GM13976 (cell line): ENCODE measurements at regions not wholly inside any gene's neighbourhood (a gene's known extent, or its start where the extent isn't known, plus 50 kb on each side); places are given as distances from the start of the nearest gene placed in this dataset.

Experiments
- DNase-seq: peaks from one replicate; pipeline ENCODE4 v3.0.0; 2012; ENCODE audit warnings: low spot score
- in situ Hi-C: fragments of 300-500 bp; cut with MboI; formaldehyde crosslinking; loops from one replicate; pipeline ENCODE4 v1.12.0; 2022; ENCODE audit warnings: low sequenced_read_pairs, mixed read lengths, inconsistent platforms; ENCODE audit not compliant: unreplicated experiment
- TF ChIP-seq, protein P1 (sequence below): IDR thresholded peaks from 2 replicates; pipeline ENCODE4 v1.5.1; 2012; ENCODE audit warnings: borderline replicate concordance, mild to moderate bottlenecking; ENCODE audit not compliant: insufficient read depth; ENCODE audit errors: extremely low read depth, missing control alignments, control extremely low read depth

DNA sequence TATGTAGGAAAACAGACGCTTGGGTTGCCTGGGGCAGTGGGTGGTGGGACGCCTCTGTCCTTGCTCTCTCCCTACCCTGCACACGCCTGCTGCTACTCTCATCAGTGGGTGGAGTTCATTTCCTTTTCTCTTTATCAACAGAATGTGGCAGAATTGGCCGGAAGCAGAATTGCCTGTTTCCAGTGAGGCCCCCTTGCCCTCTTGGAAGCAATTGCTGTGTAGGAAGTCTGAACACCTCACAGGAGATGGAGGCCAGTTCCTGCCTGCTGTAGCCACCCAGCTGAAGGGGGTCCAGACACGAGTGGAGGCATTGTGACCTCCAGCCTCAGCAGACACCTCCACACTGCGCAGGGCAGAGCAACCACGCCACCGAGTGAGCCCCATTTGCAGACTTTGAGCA is 331.6 kb upstream of the ZNF32 start:
- in situ Hi-C loops, result no loop called here
- DNase-seq, result no peak

DNA sequence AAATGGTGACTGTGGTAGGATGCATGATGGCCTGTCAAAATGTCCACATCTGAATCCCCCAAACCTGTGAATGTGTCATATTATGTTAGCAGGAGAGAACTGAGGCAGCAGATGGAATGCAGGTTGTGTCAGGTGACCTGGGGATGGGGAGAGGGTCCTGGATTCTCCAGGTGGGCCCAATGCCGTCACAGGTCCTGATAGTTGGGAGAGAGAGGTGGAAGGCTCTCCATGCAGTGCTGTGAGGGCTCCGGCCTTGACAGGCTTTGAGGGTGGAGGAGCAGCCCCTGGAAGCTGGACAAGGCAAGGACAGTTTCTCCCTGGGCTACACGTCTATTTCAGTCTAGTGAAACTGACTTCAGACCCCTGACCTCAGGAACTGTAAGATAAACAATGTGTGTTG is 330.9 kb upstream of the ZNF32 start:
- TF ChIP-seq, protein P1, sequence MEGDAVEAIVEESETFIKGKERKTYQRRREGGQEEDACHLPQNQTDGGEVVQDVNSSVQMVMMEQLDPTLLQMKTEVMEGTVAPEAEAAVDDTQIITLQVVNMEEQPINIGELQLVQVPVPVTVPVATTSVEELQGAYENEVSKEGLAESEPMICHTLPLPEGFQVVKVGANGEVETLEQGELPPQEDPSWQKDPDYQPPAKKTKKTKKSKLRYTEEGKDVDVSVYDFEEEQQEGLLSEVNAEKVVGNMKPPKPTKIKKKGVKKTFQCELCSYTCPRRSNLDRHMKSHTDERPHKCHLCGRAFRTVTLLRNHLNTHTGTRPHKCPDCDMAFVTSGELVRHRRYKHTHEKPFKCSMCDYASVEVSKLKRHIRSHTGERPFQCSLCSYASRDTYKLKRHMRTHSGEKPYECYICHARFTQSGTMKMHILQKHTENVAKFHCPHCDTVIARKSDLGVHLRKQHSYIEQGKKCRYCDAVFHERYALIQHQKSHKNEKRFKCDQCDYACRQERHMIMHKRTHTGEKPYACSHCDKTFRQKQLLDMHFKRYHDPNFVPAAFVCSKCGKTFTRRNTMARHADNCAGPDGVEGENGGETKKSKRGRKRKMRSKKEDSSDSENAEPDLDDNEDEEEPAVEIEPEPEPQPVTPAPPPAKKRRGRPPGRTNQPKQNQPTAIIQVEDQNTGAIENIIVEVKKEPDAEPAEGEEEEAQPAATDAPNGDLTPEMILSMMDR, result no peak
- no peak for DNase-seq
- in situ Hi-C loops, result no loop called here

More for the DNA sequence above, 331.6 kb upstream of the ZNF32 start:
- TF ChIP-seq, protein P1, result no peak

DNA sequence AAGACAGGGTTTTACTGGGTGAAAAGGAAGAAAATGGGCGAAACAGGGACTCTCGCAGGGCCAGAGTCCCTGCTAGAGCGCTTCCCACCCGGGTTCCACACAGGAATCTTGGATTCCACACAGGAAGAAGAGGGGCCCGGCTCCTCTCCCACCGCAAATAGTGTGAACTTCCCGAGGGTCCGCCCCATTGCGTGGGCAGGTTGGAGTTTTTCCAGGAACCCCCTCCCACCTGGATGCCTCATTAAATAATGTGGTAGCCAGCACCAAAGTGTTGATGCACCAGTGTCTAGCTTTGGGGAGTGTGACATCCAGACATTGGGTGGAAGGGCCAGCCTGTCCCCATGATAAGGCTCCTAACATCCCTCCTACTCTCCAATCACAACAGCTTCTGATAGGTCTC is 330.3 kb upstream of the ZNF32 start:
- in situ Hi-C loops, result no loop called here
- TF ChIP-seq, protein P1, result no peak
- DNase-seq, result no peak

DNA sequence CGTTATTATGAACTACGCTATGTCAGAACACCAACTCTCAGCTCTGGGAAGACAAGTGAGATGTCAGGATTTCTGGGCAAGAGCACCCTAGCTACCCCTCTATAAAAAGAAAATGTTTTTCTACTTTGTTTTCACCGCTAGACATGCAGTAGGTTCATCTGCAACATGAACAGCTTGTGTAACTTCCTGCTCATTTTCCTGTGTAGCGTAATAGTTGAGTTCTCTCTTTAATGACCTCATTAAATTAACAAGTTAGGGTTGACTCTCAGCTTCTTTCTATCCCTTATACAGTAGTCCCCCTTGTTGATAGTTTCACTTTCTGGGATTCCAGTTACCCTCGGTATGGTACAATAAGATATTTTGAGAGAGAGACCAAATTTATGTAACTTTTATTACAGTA is 329.4 kb upstream of the ZNF32 start:
- in situ Hi-C loops, result no loop called here
- no peak for DNase-seq
- TF ChIP-seq, protein P1, result no peak

DNA sequence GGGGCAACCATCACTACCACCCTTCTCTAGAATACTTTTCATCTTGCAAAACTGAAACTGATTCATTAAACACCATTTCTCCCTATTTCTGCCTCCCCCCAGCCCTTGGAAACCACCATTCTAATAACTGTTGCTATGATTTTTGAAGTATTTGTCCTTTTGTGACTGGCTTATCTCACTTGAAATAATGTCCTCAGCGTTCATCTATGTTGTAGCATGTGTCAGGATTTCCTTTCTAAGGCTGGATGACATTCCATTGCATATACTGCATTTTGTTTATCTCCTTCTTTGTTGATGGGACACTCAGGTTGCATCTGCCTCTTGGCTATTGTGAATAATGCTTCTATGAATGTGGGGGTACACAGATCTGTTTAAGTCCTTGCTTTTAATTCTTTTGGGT is 327.6 kb upstream of the ZNF32 start:
- no peak for DNase-seq
- TF ChIP-seq, protein P1, result no peak
- in situ Hi-C loops, result no loop called here

DNA sequence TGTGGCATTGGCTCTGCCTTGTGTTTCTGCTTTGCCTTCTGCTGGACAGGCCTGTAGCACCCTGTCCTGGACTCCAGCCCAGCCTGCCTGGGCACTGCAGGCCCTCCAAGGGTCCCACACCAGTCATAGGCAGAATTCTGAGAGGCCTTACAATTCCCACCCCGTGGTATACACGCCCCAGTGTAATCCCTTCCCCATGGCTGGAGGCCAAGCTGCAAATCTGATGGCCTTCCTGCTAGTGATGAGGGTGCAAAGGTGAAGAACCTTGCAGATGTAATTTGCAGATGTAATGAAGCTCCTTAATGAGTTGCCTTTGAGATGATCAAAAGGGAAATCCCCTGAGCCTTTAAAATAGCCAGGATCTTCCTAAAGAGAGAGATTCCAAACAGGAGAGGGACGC is 325.1 kb upstream of the ZNF32 start:
- no peak for DNase-seq
- TF ChIP-seq, protein P1, result no peak
- in situ Hi-C loops, result no loop called here
